ENCODE measurements at regions not wholly inside any gene's neighbourhood (a gene's known extent, or its start where the extent isn't known, plus 50 kb on each side); places are given as distances from the start of the nearest gene placed in this dataset.

GRCh38 chr2:224190936-224191270 is 151.8 kb upstream of the SERPINE2 start:
- intact Hi-C loops (cut with micrococcal nuclease; ENCODE audit: unreplicated experiment) = no loop called here
- no TSS peak for BruUV-seq (replicated peaks)
- RAD21 ChIA-PET (ENCODE audit: unreplicated experiment) = no interaction called here
- Histone ChIP-seq H3K79me2 (ENCODE audit: control insufficient read depth, insufficient read depth, low read length) (no peaks in the 10 kb centered on the region), H3K9me3 (replicated peaks; ENCODE audit: control insufficient read depth, insufficient read depth, low read length) (no peaks in the 10 kb centered on the region), H2AFZ (ENCODE audit: control insufficient read depth, low read depth, low read length) (no peak overlapping the region), H3K9ac (ENCODE audit: control insufficient read depth, insufficient read depth, low read length) (no peak overlapping the region), H3K4me1 (ENCODE audit: control insufficient read depth, insufficient read depth, low read length) (no peaks in the 10 kb centered on the region), H3K36me3 (ENCODE audit: control insufficient read depth in 2 of 2, insufficient read depth in 2 of 2, low read length in 1 of 2) (no peaks in the 10 kb centered on the region), H4K20me1 (ENCODE audit: control insufficient read depth, insufficient read depth) (no peaks in the 10 kb centered on the region), H3K27me3 (replicated peaks in 1 of 2; ENCODE audit: control insufficient read depth in 2 of 2, insufficient read depth in 2 of 2, low read length in 1 of 2) (no peaks in the 10 kb centered on the region), H3K4me3 (no peak overlapping the region), H3K27ac (ENCODE audit: control insufficient read depth, insufficient read depth) (no peak overlapping the region), H3K4me2 (ENCODE audit: control insufficient read depth, insufficient read depth) (no peak overlapping the region)
- SMC1A ChIA-PET (ENCODE audit: uncharacterized antibody, unreplicated experiment) = no interaction called here
- WGBS (ENCODE audit: insufficient coverage, insufficient replicate concordance, low lambda C conversion rate, missing lambda C conversion rate) = 0% methylated on average over 2 of the region's 2 CpGs
- TF ChIP-seq PBX3 (IDR thresholded peaks at IDR 0.05; ENCODE audit: insufficient replicate concordance, low read depth, low read length) (no peak), CEBPB (IDR thresholded peaks at IDR 0.05; ENCODE audit: borderline replicate concordance in 1 of 2, low read depth in 2 of 2, low read length in 2 of 2) (no peak), USF1 (IDR thresholded peaks at IDR 0.05; ENCODE audit: borderline replicate concordance, extremely low read length, insufficient read depth, low read depth, low read length) (no peak), ASH2L (IDR thresholded peaks at IDR 0.05; ENCODE audit: borderline replicate concordance, low read depth) (no peak)
- in situ Hi-C loops (cut with MboI) = no loop called here
- POLR2A ChIA-PET = no interaction called here
- ATAC-seq (no peak), FAIRE-seq (no peak), DNase-seq (ENCODE audit: low read depth, low spot score) (no peak)
- CTCF ChIA-PET = no interaction called here

- Histone ChIP-seq H3K9ac (ENCODE audit: control insufficient read depth, insufficient read depth, low read length) (no peak overlapping the region), H3K27ac (ENCODE audit: control insufficient read depth, insufficient read depth) (no peak overlapping the region), H3K36me3 (ENCODE audit: control insufficient read depth in 2 of 2, insufficient read depth in 2 of 2, low read length in 1 of 2) (no peaks in the 10 kb centered on the region), H3K27me3 (replicated peaks in 1 of 2; ENCODE audit: control insufficient read depth in 2 of 2, insufficient read depth in 2 of 2, low read length in 1 of 2) (no peaks in the 10 kb centered on the region), H3K9me3 (replicated peaks; ENCODE audit: control insufficient read depth, insufficient read depth, low read length) (no peaks in the 10 kb centered on the region), H3K4me3 (no peak overlapping the region), H3K4me2 (ENCODE audit: control insufficient read depth, insufficient read depth) (no peak overlapping the region), H3K4me1 (ENCODE audit: control insufficient read depth, insufficient read depth, low read length) (no peaks in the 10 kb centered on the region), H2AFZ (ENCODE audit: control insufficient read depth, low read depth, low read length) (no peak overlapping the region), H4K20me1 (ENCODE audit: control insufficient read depth, insufficient read depth) (no peaks in the 10 kb centered on the region), H3K79me2 (ENCODE audit: control insufficient read depth, insufficient read depth, low read length) (no peaks in the 10 kb centered on the region)
- ChIA-PET POLR2A (no interaction called here), RAD21 (ENCODE audit: unreplicated experiment) (no interaction called here), SMC1A (ENCODE audit: uncharacterized antibody, unreplicated experiment) (no interaction called here), CTCF (no interaction called here)
- intact Hi-C loops (cut with micrococcal nuclease; ENCODE audit: unreplicated experiment) = no loop called here
- BruUV-seq (replicated peaks) = no TSS peak
- 10% methylated on average over 2 of the region's 2 CpGs for WGBS (ENCODE audit: insufficient coverage, insufficient replicate concordance, low lambda C conversion rate, missing lambda C conversion rate)
- no peak for FAIRE-seq
- DNase-seq (ENCODE audit: low read depth, low spot score) = no peak
- in situ Hi-C loops (cut with MboI) = no loop called here
- ATAC-seq = no peak
- TF ChIP-seq RCOR1 (conservative IDR thresholded peaks at IDR 0.05; ENCODE audit: low read depth, low read length) (no peak), ATF2 (IDR thresholded peaks at IDR 0.05; ENCODE audit: low read length) (no peak), ZNF207 (IDR thresholded peaks at IDR 0.05; ENCODE audit: borderline replicate concordance) (no peak), NKRF (conservative IDR thresholded peaks at IDR 0.05) (no peak), MLLT1 (IDR thresholded peaks at IDR 0.05) (no peak), CBX5 (IDR thresholded peaks at IDR 0.05; ENCODE audit: low read depth) (no peak)
These were observed 151.3 kb upstream of the SERPINE2 start for GRCh38 chr2:224190234-224190935.

All from GM12878 (cell line).